Type B pancreatic cell (in vitro differentiated cells): ENCODE measurements at regions not wholly inside any gene's neighbourhood (a gene's known extent, or its start where the extent isn't known, plus 50 kb on each side); places are given as distances from the start of the nearest gene placed in this dataset.

Experiments used
- DNase-seq: peaks from one replicate; pipeline ENCODE4 v3.0.0; 2021; ENCODE audit warnings: mixed read lengths; ENCODE audit not compliant: unreplicated experiment; ENCODE audit errors: extremely low spot score
- H3K27ac Mint-ChIP-seq: 2 replicates; pipeline ENCODE4 v1.8.0; 2021; ENCODE audit warnings: mild to moderate bottlenecking, mixed read lengths
- H3K27me3 Mint-ChIP-seq: 2 replicates; pipeline ENCODE4 v1.8.0; 2021; ENCODE audit warnings: mixed read lengths
- H3K36me3 Mint-ChIP-seq: 2 replicates; pipeline ENCODE4 v1.8.0; 2021; ENCODE audit warnings: mixed read lengths
- H3K4me1 Mint-ChIP-seq: one replicate; pipeline ENCODE4 v1.8.0; 2021; ENCODE audit warnings: mixed read lengths; ENCODE audit not compliant: unreplicated experiment
- H3K4me3 Mint-ChIP-seq: 2 replicates; pipeline ENCODE4 v1.8.0; 2021; ENCODE audit warnings: mild to moderate bottlenecking, mixed read lengths
- H3K9me3 Mint-ChIP-seq: 2 replicates; pipeline ENCODE4 v1.8.0; 2021; ENCODE audit warnings: mixed read lengths
- CTCF ChIP-seq: fragments of 200-600 bp; sonication (generic); conservative IDR thresholded peaks from 2 replicates; pipeline ENCODE4 v1.5.0; 2021; ENCODE audit warnings: antibody characterized with exemption, mild to moderate bottlenecking

- Mint-ChIP-seq H3K27me3 (no peaks in the 10 kb centered on the region), H3K27ac (no peak overlapping the region), H3K4me1 (peaks cover 5% of the 10 kb centered on the region), H3K36me3 (no peaks in the 10 kb centered on the region), H3K9me3 (no peaks in the 10 kb centered on the region), H3K4me3 (no peak overlapping the region)
- no peak for DNase-seq
- no peak for TF ChIP-seq CTCF
Measured at GRCh38 chr3:148092624-148093347, 604.9 kb upstream of the AGTR1 start.

- Mint-ChIP-seq H3K27me3 (no peaks in the 10 kb centered on the region), H3K4me3 (no peak overlapping the region)
Measured at GRCh38 chr3:148093753-148094152, 604.0 kb upstream of the AGTR1 start.

GRCh38 chr3:148095962-148096361 lies 601.7 kb upstream of the AGTR1 start:
- Mint-ChIP-seq H3K4me1 (peaks cover 6% of the 10 kb centered on the region), H3K27ac (no peak overlapping the region), H3K27me3 (no peaks in the 10 kb centered on the region), H3K9me3 (no peaks in the 10 kb centered on the region), H3K4me3 (no peak overlapping the region), H3K36me3 (no peaks in the 10 kb centered on the region)
- no peak for DNase-seq
- TF ChIP-seq CTCF = no peak

More at GRCh38 chr3:148093753-148094152, 604.0 kb upstream of the AGTR1 start:
- Mint-ChIP-seq H3K4me1 (peaks cover 5% of the 10 kb centered on the region), H3K36me3 (no peaks in the 10 kb centered on the region), H3K27ac (no peak overlapping the region), H3K9me3 (no peaks in the 10 kb centered on the region)
- DNase-seq = no peak
- TF ChIP-seq CTCF = no peak

- no peak overlapping the region for H3K27ac Mint-ChIP-seq
- no peak overlapping the region for H3K4me3 Mint-ChIP-seq
- H3K4me1 Mint-ChIP-seq = peaks cover 4% of the 10 kb centered on the region
- H3K36me3 Mint-ChIP-seq = no peaks in the 10 kb centered on the region
- TF ChIP-seq CTCF = no peak
- no peak for DNase-seq
- no peaks in the 10 kb centered on the region for H3K27me3 Mint-ChIP-seq
- H3K9me3 Mint-ChIP-seq = no peaks in the 10 kb centered on the region
Measured at GRCh38 chr3:148100476-148100875, 597.2 kb upstream of the AGTR1 start.

GRCh38 chr3:148101061-148101460 lies 596.6 kb upstream of the AGTR1 start:
- no peak for DNase-seq
- Mint-ChIP-seq H3K9me3 (no peaks in the 10 kb centered on the region), H3K36me3 (no peaks in the 10 kb centered on the region), H3K27me3 (no peaks in the 10 kb centered on the region), H3K27ac (no peak overlapping the region), H3K4me3 (no peak overlapping the region), H3K4me1 (peaks cover 4% of the 10 kb centered on the region)
- TF ChIP-seq CTCF = no peak
